ENCODE measurements at regions not wholly inside any gene's neighbourhood (a gene's known extent, or its start where the extent isn't known, plus 50 kb on each side); places are given as distances from the start of the nearest gene placed in this dataset.

GRCh38 chr6:92784235-92784634 is 635.1 kb downstream of the EPHA7 start:
- no peak overlapping the region for H3K4me3 ChIP-seq (ENCODE audit: insufficient read depth, low read depth, low read length)
- H3K27ac ChIP-seq (ENCODE audit: insufficient read depth, low read depth, low read length, poor library complexity, severe bottlenecking): no peak overlapping the region
- H3K9me3 ChIP-seq (ENCODE audit: control insufficient read depth, low read length): no peaks in the 10 kb centered on the region
- no peaks in the 10 kb centered on the region for H3K4me1 ChIP-seq (ENCODE audit: control insufficient read depth, insufficient read depth, low read length)
- WGBS, 2 experiments: 83 to 86% methylated on average over 1 of the region's 1 CpG
- H3K27me3 ChIP-seq (ENCODE audit: control insufficient read depth, insufficient read depth, low read length, poor library complexity, severe bottlenecking): no peaks in the 10 kb centered on the region
- H3K36me3 ChIP-seq (ENCODE audit: control insufficient read depth, insufficient read depth, low read length): no peaks in the 10 kb centered on the region

DNA sequence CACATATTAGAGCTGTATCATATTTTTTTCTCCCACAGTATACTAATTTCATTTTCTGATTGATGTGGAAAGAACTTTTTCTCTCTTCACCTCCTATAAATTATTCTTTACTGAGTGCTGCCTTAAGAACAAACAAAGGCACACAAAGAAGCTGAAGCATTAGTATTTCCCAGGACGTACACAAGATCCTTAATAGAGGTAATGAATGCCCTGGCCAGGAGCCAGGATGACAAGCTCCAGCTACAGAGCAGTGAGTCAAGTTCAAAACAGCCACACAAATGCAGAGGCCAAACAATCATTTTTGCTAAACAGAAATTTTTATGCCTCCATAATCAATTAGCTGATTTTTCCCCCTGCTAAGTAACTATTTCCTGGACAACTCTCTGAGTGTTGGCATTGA is 639.6 kb downstream of the EPHA7 start:
- no peak overlapping the region for H3K4me3 ChIP-seq (ENCODE audit: insufficient read depth, low read depth, low read length)
- no peaks in the 10 kb centered on the region for H3K36me3 ChIP-seq (ENCODE audit: control insufficient read depth, insufficient read depth, low read length)
- H3K27me3 ChIP-seq (ENCODE audit: control insufficient read depth, insufficient read depth, low read length, poor library complexity, severe bottlenecking): no peaks in the 10 kb centered on the region
- 76 to 89% methylated on average over 1 of the region's 1 CpG for WGBS, 2 experiments
- no peaks in the 10 kb centered on the region for H3K4me1 ChIP-seq (ENCODE audit: control insufficient read depth, insufficient read depth, low read length)
- H3K27ac ChIP-seq (ENCODE audit: insufficient read depth, low read depth, low read length, poor library complexity, severe bottlenecking): no peak overlapping the region
- no peaks in the 10 kb centered on the region for H3K9me3 ChIP-seq (ENCODE audit: control insufficient read depth, low read length)

DNA sequence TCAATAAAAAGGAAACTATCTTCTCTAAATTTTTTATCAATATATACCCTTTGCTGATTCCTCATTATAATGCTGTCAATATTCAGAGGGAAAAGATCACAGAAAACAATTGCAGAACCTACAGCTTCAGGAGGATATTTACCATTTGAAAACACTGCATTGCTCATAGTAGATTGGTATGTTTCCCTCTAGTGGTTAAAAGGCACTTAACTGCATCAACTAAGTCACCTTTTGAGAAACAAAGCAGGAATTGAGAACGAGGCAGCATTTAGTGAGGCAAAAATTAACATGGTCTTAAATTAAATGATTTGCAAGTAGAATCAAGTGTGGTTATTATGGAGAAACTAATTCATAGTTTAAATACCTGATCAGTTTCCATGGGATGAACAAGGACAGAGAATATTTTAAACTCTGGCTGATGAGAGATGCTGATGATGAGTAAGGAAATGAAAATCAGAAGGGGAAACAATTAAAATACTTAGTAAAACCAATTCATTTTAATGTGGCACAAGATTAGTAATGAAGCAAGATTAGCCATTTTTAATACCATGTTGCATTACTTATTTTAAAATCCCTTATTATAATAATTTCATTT is 642.1 kb downstream of the EPHA7 start:
- Histone ChIP-seq H3K4me3 (ENCODE audit: insufficient read depth, low read depth, low read length) (no peak overlapping the region), H3K36me3 (ENCODE audit: control insufficient read depth, insufficient read depth, low read length) (no peaks in the 10 kb centered on the region), H3K27ac (ENCODE audit: insufficient read depth, low read depth, low read length, poor library complexity, severe bottlenecking) (no peak overlapping the region), H3K4me1 (ENCODE audit: control insufficient read depth, insufficient read depth, low read length) (no peaks in the 10 kb centered on the region), H3K27me3 (ENCODE audit: control insufficient read depth, insufficient read depth, low read length, poor library complexity, severe bottlenecking) (no peaks in the 10 kb centered on the region), H3K9me3 (ENCODE audit: control insufficient read depth, low read length) (no peaks in the 10 kb centered on the region)
- 46 to 53% methylated on average over 1 of the region's 1 CpG for WGBS, 2 experiments

DNA sequence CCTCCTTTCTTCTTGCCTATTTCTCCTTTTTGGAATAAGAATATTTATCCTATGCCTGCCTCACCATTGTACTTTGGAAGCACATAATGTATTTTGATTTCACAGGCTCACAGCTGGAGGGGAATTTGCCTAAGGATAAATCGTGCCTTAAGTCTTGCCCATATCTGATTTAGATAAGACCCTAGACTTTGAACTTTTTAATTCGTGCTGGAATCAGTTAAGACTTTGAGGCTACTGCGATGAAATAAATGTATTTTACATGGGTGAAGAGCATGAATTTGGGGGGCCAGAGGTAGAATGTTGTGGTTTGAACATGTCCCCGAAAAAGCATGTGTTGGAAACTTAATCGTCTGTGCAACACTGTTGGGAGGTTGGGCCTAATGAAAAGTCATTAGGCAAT is 648.8 kb downstream of the EPHA7 start:
- Histone ChIP-seq H3K36me3 (ENCODE audit: control insufficient read depth, insufficient read depth, low read length) (no peaks in the 10 kb centered on the region), H3K27me3 (ENCODE audit: control insufficient read depth, insufficient read depth, low read length, poor library complexity, severe bottlenecking) (no peaks in the 10 kb centered on the region), H3K4me3 (ENCODE audit: insufficient read depth, low read depth, low read length) (no peak overlapping the region), H3K4me1 (ENCODE audit: control insufficient read depth, insufficient read depth, low read length) (no peaks in the 10 kb centered on the region), H3K27ac (ENCODE audit: insufficient read depth, low read depth, low read length, poor library complexity, severe bottlenecking) (no peak overlapping the region), H3K9me3 (ENCODE audit: control insufficient read depth, low read length) (no peaks in the 10 kb centered on the region)
- WGBS, 2 experiments: 93% methylated on average over 4 of the region's 5 CpGs

- WGBS, 2 experiments: 80 to 100% methylated on average over 1 of the region's 1 CpG
- Histone ChIP-seq H3K27ac (ENCODE audit: insufficient read depth, low read depth, low read length, poor library complexity, severe bottlenecking) (no peak overlapping the region), H3K4me1 (ENCODE audit: control insufficient read depth, insufficient read depth, low read length) (no peaks in the 10 kb centered on the region), H3K36me3 (ENCODE audit: control insufficient read depth, insufficient read depth, low read length) (no peaks in the 10 kb centered on the region), H3K27me3 (ENCODE audit: control insufficient read depth, insufficient read depth, low read length, poor library complexity, severe bottlenecking) (no peaks in the 10 kb centered on the region), H3K4me3 (ENCODE audit: insufficient read depth, low read depth, low read length) (no peak overlapping the region), H3K9me3 (ENCODE audit: control insufficient read depth, low read length) (no peaks in the 10 kb centered on the region)
These were observed 652.3 kb downstream of the EPHA7 start for GRCh38 chr6:92767101-92767500.

DNA sequence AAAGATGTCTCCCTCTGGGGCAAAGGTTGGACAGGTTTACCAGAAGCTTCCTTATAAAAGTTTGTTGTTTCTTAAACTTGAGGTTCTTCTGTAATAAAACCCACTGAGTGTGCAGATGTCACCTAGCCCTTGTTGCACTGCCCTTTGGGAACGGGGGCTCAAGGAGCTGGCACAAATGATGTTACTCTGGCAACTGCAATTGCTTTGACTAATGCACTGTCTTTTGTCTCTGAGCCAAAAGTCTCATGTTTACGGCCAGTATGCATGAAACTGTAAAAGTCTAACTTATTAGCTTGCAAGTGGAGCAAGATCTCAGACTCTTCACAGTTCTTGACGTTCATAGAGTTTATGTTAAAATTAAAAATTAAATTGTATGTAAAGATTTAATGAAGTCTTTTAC is 655.7 kb downstream of the EPHA7 start:
- H3K4me1 ChIP-seq (ENCODE audit: control insufficient read depth, insufficient read depth, low read length): no peaks in the 10 kb centered on the region
- no peaks in the 10 kb centered on the region for H3K9me3 ChIP-seq (ENCODE audit: control insufficient read depth, low read length)
- no peak overlapping the region for H3K27ac ChIP-seq (ENCODE audit: insufficient read depth, low read depth, low read length, poor library complexity, severe bottlenecking)
- WGBS, 2 experiments: 88 to 92% methylated on average over 3 of the region's 3 CpGs
- H3K36me3 ChIP-seq (ENCODE audit: control insufficient read depth, insufficient read depth, low read length): no peaks in the 10 kb centered on the region
- H3K4me3 ChIP-seq (ENCODE audit: insufficient read depth, low read depth, low read length): no peak overlapping the region
- no peaks in the 10 kb centered on the region for H3K27me3 ChIP-seq (ENCODE audit: control insufficient read depth, insufficient read depth, low read length, poor library complexity, severe bottlenecking)

GRCh38 chr6:92763274-92763584 is 656.1 kb downstream of the EPHA7 start:
- H3K4me1 ChIP-seq (ENCODE audit: control insufficient read depth, insufficient read depth, low read length): no peaks in the 10 kb centered on the region
- H3K9me3 ChIP-seq (ENCODE audit: control insufficient read depth, low read length): no peaks in the 10 kb centered on the region
- no peaks in the 10 kb centered on the region for H3K27me3 ChIP-seq (ENCODE audit: control insufficient read depth, insufficient read depth, low read length, poor library complexity, severe bottlenecking)
- H3K4me3 ChIP-seq (ENCODE audit: insufficient read depth, low read depth, low read length): no peak overlapping the region
- 98 to 100% methylated on average over 2 of the region's 2 CpGs for WGBS, 2 experiments
- H3K27ac ChIP-seq (ENCODE audit: insufficient read depth, low read depth, low read length, poor library complexity, severe bottlenecking): no peak overlapping the region
- no peaks in the 10 kb centered on the region for H3K36me3 ChIP-seq (ENCODE audit: control insufficient read depth, insufficient read depth, low read length)

DNA sequence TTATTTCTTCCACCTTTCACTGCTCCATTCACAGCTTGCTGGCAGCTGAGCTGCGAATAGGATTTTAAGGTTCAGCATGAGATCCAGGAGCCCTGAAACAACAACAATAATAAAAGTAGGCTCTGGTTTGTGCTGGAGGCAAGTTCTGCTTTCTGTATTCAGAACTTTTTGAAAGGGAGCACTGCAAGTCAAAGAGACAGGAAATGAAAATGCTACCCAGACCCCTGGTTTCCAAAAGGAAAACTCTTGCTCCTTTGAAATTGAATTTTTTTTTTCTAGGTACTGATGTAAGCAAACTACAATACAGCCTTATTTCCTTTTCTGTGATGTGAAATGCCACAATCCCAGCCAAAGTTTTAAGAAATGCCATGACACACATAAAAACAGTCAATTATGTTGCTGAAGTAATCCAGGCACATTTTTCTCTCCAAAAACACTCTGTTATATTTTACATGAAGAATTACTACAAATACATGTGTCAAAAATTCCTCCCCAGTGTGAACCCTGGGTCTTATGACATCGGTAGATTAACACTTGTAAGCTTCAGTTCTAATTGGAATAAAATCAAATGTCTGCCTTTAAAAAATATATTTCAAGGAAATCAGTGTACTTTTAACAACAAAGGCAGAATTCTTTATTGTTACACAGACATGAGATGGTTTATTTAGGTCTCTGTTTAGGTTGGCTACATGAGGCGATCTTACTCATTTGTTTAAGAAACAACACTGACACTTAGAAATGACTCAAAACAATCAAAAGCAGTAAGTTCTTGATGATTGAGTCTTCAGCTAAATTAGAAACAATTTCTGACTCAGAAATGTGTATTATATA is 656.7 kb downstream of the EPHA7 start:
- H3K4me1 ChIP-seq (ENCODE audit: control insufficient read depth, insufficient read depth, low read length): no peaks in the 10 kb centered on the region
- H3K36me3 ChIP-seq (ENCODE audit: control insufficient read depth, insufficient read depth, low read length): no peaks in the 10 kb centered on the region
- H3K27ac ChIP-seq (ENCODE audit: insufficient read depth, low read depth, low read length, poor library complexity, severe bottlenecking): no peak overlapping the region
- H3K9me3 ChIP-seq (ENCODE audit: control insufficient read depth, low read length): no peaks in the 10 kb centered on the region
- no peaks in the 10 kb centered on the region for H3K27me3 ChIP-seq (ENCODE audit: control insufficient read depth, insufficient read depth, low read length, poor library complexity, severe bottlenecking)
- WGBS, 2 experiments: 43 to 61% methylated on average over 1 to 2 of the region's 3 CpGs
- H3K4me3 ChIP-seq (ENCODE audit: insufficient read depth, low read depth, low read length): no peak overlapping the region

DNA sequence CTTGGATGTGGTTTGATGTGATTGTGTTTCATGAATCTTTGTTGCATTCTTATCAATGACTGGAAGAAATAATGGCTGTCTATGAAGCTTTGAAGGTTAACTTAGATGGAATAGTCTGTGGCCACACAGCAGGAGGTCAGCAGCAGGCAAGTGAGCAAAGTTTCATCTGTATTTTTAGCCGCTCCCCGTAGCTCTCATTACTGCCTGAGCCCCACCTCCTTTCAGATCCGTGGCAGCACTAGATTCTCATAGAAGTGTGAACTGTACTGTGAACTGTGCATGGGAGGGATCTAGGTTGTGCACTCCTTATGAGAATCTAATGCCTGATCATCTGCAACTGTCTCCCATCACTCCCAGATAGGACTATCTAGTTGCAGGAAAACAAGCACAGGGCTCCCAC is 660.2 kb downstream of the EPHA7 start:
- Histone ChIP-seq H3K4me1 (ENCODE audit: control insufficient read depth, insufficient read depth, low read length) (no peaks in the 10 kb centered on the region), H3K36me3 (ENCODE audit: control insufficient read depth, insufficient read depth, low read length) (no peaks in the 10 kb centered on the region), H3K27ac (ENCODE audit: insufficient read depth, low read depth, low read length, poor library complexity, severe bottlenecking) (no peak overlapping the region), H3K4me3 (ENCODE audit: insufficient read depth, low read depth, low read length) (no peak overlapping the region), H3K27me3 (ENCODE audit: control insufficient read depth, insufficient read depth, low read length, poor library complexity, severe bottlenecking) (no peaks in the 10 kb centered on the region), H3K9me3 (ENCODE audit: control insufficient read depth, low read length) (no peaks in the 10 kb centered on the region)
- 64 to 78% methylated on average over 3 of the region's 3 CpGs for WGBS, 2 experiments

GRCh38 chr6:92757925-92758324 is 661.4 kb downstream of the EPHA7 start:
- Histone ChIP-seq H3K4me3 (ENCODE audit: insufficient read depth, low read depth, low read length) (no peak overlapping the region), H3K4me1 (ENCODE audit: control insufficient read depth, insufficient read depth, low read length) (no peaks in the 10 kb centered on the region), H3K27me3 (ENCODE audit: control insufficient read depth, insufficient read depth, low read length, poor library complexity, severe bottlenecking) (no peaks in the 10 kb centered on the region), H3K27ac (ENCODE audit: insufficient read depth, low read depth, low read length, poor library complexity, severe bottlenecking) (no peak overlapping the region), H3K9me3 (ENCODE audit: control insufficient read depth, low read length) (no peaks in the 10 kb centered on the region), H3K36me3 (ENCODE audit: control insufficient read depth, insufficient read depth, low read length) (no peaks in the 10 kb centered on the region)
- 89 to 91% methylated on average over 4 of the region's 4 CpGs for WGBS, 2 experiments

Measured in ectodermal cell (in vitro differentiated cells).